ENCODE measurements at regions not wholly inside any gene's neighbourhood (a gene's known extent, or its start where the extent isn't known, plus 50 kb on each side); places are given as distances from the start of the nearest gene placed in this dataset.

GRCh38 chr18:69152436-69152835 is 248.3 kb upstream of the DOK6 start:
- TF ChIP-seq CTCF (IDR thresholded peaks at IDR 0.05; ENCODE audit: unreplicated experiment): no peak
- POLR2A ChIA-PET: no interaction called here
- Mint-ChIP-seq H3K36me3 (ENCODE audit: insufficient read depth, unreplicated experiment) (no peaks in the 10 kb centered on the region), H3K4me3 (ENCODE audit: unreplicated experiment) (no peak overlapping the region), H3K4me1 (ENCODE audit: insufficient read depth, unreplicated experiment) (no peaks in the 10 kb centered on the region), H3K9me3 (ENCODE audit: unreplicated experiment) (no peaks in the 10 kb centered on the region), H3K27me3 (ENCODE audit: insufficient read depth, unreplicated experiment) (peaks cover 82% of the 10 kb centered on the region), H3K27ac (ENCODE audit: low read depth, unreplicated experiment) (no peak overlapping the region)
- CTCF ChIA-PET: no interaction called here
- intact Hi-C loops (cut with micrococcal nuclease): no loop called here
- no peak for DNase-seq (ENCODE audit: unreplicated experiment)
- no TSS peak for BruUV-seq (replicated peaks)

- Mint-ChIP-seq H3K4me1 (ENCODE audit: insufficient read depth, unreplicated experiment) (no peaks in the 10 kb centered on the region), H3K9me3 (ENCODE audit: unreplicated experiment) (no peaks in the 10 kb centered on the region), H3K36me3 (ENCODE audit: insufficient read depth, unreplicated experiment) (no peaks in the 10 kb centered on the region), H3K27me3 (ENCODE audit: insufficient read depth, unreplicated experiment) (peaks cover 80% of the 10 kb centered on the region), H3K27ac (ENCODE audit: low read depth, unreplicated experiment) (no peak overlapping the region), H3K4me3 (ENCODE audit: unreplicated experiment) (no peak overlapping the region)
- BruUV-seq (replicated peaks): no TSS peak
- no peak for DNase-seq (ENCODE audit: unreplicated experiment)
- intact Hi-C loops (cut with micrococcal nuclease): no loop called here
- POLR2A ChIA-PET: no interaction called here
- TF ChIP-seq CTCF (IDR thresholded peaks at IDR 0.05; ENCODE audit: unreplicated experiment): no peak
- CTCF ChIA-PET: no interaction called here
Measured at GRCh38 chr18:69157906-69158305, 242.8 kb upstream of the DOK6 start.

- intact Hi-C loops (cut with micrococcal nuclease): no loop called here
Measured at GRCh38 chr18:69158944-69159343, 241.7 kb upstream of the DOK6 start.

GRCh38 chr18:69161383-69162028 is 239.2 kb upstream of the DOK6 start:
- H3K27me3 Mint-ChIP-seq (ENCODE audit: insufficient read depth, unreplicated experiment): peaks cover 77% of the 10 kb centered on the region
- H3K27ac Mint-ChIP-seq (ENCODE audit: low read depth, unreplicated experiment): no peak overlapping the region
- no peaks in the 10 kb centered on the region for H3K4me1 Mint-ChIP-seq (ENCODE audit: insufficient read depth, unreplicated experiment)
- DNase-seq (ENCODE audit: unreplicated experiment): no peak
- CTCF ChIA-PET: no interaction called here
- no peak for TF ChIP-seq CTCF (IDR thresholded peaks at IDR 0.05; ENCODE audit: unreplicated experiment)
- H3K36me3 Mint-ChIP-seq (ENCODE audit: insufficient read depth, unreplicated experiment): no peaks in the 10 kb centered on the region
- H3K4me3 Mint-ChIP-seq (ENCODE audit: unreplicated experiment): no peak overlapping the region
- H3K9me3 Mint-ChIP-seq (ENCODE audit: unreplicated experiment): no peaks in the 10 kb centered on the region
- no TSS peak for BruUV-seq (replicated peaks)
- intact Hi-C loops (cut with micrococcal nuclease): no loop called here
- POLR2A ChIA-PET: interaction anchor here (0.7 kb wide), 1 partner anchor 718 kb away, joined by 3 read pairs; no protein-coding TSS in a partner anchor

More at GRCh38 chr18:69158944-69159343, 241.7 kb upstream of the DOK6 start:
- no peaks in the 10 kb centered on the region for H3K4me1 Mint-ChIP-seq (ENCODE audit: insufficient read depth, unreplicated experiment)
- H3K36me3 Mint-ChIP-seq (ENCODE audit: insufficient read depth, unreplicated experiment): no peaks in the 10 kb centered on the region
- no peak overlapping the region for H3K27ac Mint-ChIP-seq (ENCODE audit: low read depth, unreplicated experiment)
- ChIA-PET CTCF (interaction anchor here (0.5 kb wide), 1 partner anchor 94 kb away, joined by 3 read pairs; no protein-coding TSS in a partner anchor), POLR2A (interaction anchor here (0.6 kb wide), 1 partner anchor 948 kb away, joined by 4 read pairs; no protein-coding TSS in a partner anchor)
- DNase-seq (ENCODE audit: unreplicated experiment): no peak
- H3K4me3 Mint-ChIP-seq (ENCODE audit: unreplicated experiment): no peak overlapping the region
- H3K9me3 Mint-ChIP-seq (ENCODE audit: unreplicated experiment): no peaks in the 10 kb centered on the region
- no peak for TF ChIP-seq CTCF (IDR thresholded peaks at IDR 0.05; ENCODE audit: unreplicated experiment)
- H3K27me3 Mint-ChIP-seq (ENCODE audit: insufficient read depth, unreplicated experiment): peaks cover 79% of the 10 kb centered on the region
- BruUV-seq (replicated peaks): no TSS peak
